Panc1 (cell line): ENCODE measurements at regions not wholly inside any gene's neighbourhood (a gene's known extent, or its start where the extent isn't known, plus 50 kb on each side); places are given as distances from the start of the nearest gene placed in this dataset.

Experiments
- POLR2AphosphoS5 ChIP-seq: IDR thresholded peaks from 2 replicates; pipeline ENCODE4 v1.6.1; 2012; ENCODE audit warnings: mild to moderate bottlenecking, low read depth, low read length, moderate library complexity
- SIN3A ChIP-seq: IDR thresholded peaks from 2 replicates; pipeline ENCODE4 v1.6.1; 2012; ENCODE audit warnings: low read depth, mild to moderate bottlenecking, low read length, moderate library complexity, borderline replicate concordance; ENCODE audit not compliant: insufficient read depth
- TCF7L2 ChIP-seq: IDR thresholded peaks from 2 replicates; pipeline ENCODE4 v1.6.1; 2011; ENCODE audit warnings: mild to moderate bottlenecking, low read depth, low read length, inconsistent platforms
- TF ChIP-seq, protein P1 (sequence below): fragments of 450-650 bp; IDR thresholded peaks from 2 replicates; pipeline ENCODE4 v1.5.1; 2017; ENCODE audit warnings: mild to moderate bottlenecking
- TF ChIP-seq, protein P2 (sequence below), 2 experiments: IDR thresholded peaks; 2 replicates each; pipeline ENCODE4 v1.6.1; 2011 to 2012; ENCODE audit warnings: low read depth in 2 of 2, control low read depth in 1 of 2, low read length in 1 of 2, mild to moderate bottlenecking in 1 of 2, moderate library complexity in 1 of 2; ENCODE audit not compliant: insufficient read depth in 1 of 2

DNA sequence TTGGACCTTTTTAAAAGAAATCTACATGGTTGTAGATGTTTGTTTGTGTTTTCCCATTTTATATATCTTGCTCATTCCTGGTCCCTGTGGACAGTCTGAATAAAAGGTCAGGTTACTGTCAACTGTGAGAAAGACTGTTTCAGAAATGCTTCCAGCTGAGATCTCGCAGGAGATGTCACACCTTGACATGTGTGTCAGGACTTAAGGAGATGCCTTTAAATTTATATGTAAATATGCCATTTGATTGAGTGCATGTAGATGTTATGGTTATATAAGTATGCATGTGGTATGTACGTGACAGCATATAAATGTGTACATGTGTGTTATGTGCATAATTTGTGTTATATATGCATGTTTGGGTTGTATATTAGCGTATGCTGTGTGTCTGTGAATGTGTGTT is 2172.3 kb upstream of the CELF4 start:
- TF ChIP-seq, protein P1, sequence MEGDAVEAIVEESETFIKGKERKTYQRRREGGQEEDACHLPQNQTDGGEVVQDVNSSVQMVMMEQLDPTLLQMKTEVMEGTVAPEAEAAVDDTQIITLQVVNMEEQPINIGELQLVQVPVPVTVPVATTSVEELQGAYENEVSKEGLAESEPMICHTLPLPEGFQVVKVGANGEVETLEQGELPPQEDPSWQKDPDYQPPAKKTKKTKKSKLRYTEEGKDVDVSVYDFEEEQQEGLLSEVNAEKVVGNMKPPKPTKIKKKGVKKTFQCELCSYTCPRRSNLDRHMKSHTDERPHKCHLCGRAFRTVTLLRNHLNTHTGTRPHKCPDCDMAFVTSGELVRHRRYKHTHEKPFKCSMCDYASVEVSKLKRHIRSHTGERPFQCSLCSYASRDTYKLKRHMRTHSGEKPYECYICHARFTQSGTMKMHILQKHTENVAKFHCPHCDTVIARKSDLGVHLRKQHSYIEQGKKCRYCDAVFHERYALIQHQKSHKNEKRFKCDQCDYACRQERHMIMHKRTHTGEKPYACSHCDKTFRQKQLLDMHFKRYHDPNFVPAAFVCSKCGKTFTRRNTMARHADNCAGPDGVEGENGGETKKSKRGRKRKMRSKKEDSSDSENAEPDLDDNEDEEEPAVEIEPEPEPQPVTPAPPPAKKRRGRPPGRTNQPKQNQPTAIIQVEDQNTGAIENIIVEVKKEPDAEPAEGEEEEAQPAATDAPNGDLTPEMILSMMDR, result no peak
- TF ChIP-seq POLR2AphosphoS5, result no peak
- TF ChIP-seq SIN3A, result no peak
- TF ChIP-seq TCF7L2, result no peak
- TF ChIP-seq, protein P2, sequence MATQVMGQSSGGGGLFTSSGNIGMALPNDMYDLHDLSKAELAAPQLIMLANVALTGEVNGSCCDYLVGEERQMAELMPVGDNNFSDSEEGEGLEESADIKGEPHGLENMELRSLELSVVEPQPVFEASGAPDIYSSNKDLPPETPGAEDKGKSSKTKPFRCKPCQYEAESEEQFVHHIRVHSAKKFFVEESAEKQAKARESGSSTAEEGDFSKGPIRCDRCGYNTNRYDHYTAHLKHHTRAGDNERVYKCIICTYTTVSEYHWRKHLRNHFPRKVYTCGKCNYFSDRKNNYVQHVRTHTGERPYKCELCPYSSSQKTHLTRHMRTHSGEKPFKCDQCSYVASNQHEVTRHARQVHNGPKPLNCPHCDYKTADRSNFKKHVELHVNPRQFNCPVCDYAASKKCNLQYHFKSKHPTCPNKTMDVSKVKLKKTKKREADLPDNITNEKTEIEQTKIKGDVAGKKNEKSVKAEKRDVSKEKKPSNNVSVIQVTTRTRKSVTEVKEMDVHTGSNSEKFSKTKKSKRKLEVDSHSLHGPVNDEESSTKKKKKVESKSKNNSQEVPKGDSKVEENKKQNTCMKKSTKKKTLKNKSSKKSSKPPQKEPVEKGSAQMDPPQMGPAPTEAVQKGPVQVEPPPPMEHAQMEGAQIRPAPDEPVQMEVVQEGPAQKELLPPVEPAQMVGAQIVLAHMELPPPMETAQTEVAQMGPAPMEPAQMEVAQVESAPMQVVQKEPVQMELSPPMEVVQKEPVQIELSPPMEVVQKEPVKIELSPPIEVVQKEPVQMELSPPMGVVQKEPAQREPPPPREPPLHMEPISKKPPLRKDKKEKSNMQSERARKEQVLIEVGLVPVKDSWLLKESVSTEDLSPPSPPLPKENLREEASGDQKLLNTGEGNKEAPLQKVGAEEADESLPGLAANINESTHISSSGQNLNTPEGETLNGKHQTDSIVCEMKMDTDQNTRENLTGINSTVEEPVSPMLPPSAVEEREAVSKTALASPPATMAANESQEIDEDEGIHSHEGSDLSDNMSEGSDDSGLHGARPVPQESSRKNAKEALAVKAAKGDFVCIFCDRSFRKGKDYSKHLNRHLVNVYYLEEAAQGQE (IDR thresholded peaks at IDR 0.05; ENCODE audit: insufficient read depth in 1 of 2, low read depth in 2 of 2, low read length in 1 of 2), result no peak
